OCI-LY7 (cell line): ENCODE measurements at regions not wholly inside any gene's neighbourhood (a gene's known extent, or its start where the extent isn't known, plus 50 kb on each side); places are given as distances from the start of the nearest gene placed in this dataset.

Experiments
- BruUV-seq: library from RNA; stranded (reverse); fragments of 400-500 nt; replicated peaks from 2 replicates; lab custom pipeline; 2021; lab: Mats Ljungman, UMichigan
- CTCF ChIA-PET: fragments of 300-600 bp; sonication (Branson Sonifier 250); formaldehyde crosslinking; loops from one replicate; lab custom pipeline; 2022; ENCODE audit warnings: antibody characterized with exemption; ENCODE audit not compliant: unreplicated experiment; lab: Charles Lee
- POLR2A ChIA-PET: fragments of 300-600 bp; sonication (Branson Sonifier 250); formaldehyde crosslinking; loops from one replicate; lab custom pipeline; 2022; ENCODE audit warnings: antibody characterized with exemption; lab: Charles Lee
- DNase-seq: peaks from one replicate; pipeline ENCODE4 v3.0.0-alpha.2; 2015; ENCODE audit warnings: low spot score
- H2AFZ ChIP-seq: fragments of 200-600 bp; sonication (generic), shearing (Covaris generic); 2 replicates; pipeline ENCODE4 v1.6.1; 2014; ENCODE audit warnings: mild to moderate bottlenecking, antibody characterized with exemption, low read length, moderate library complexity
- H3K27ac ChIP-seq: fragments of 200-600 bp; sonication (generic); 2 replicates; pipeline ENCODE4 v1.5.1; 2014; ENCODE audit warnings: mixed run types, low read depth, mild to moderate bottlenecking, moderate library complexity, low read length, inconsistent platforms; ENCODE audit not compliant: poor library complexity, severe bottlenecking
- H3K36me3 ChIP-seq: fragments of 200-600 bp; sonication (generic); 2 replicates; pipeline ENCODE4 v1.6.1; 2014; ENCODE audit warnings: mild to moderate bottlenecking, antibody characterized with exemption, low read length, moderate library complexity, mixed read lengths; ENCODE audit not compliant: insufficient read depth
- H3K4me1 ChIP-seq: fragments of 200-600 bp; sonication (generic); 2 replicates; pipeline ENCODE4 v1.5.1; 2014; ENCODE audit warnings: mild to moderate bottlenecking, low read length; ENCODE audit not compliant: insufficient read depth, poor library complexity, severe bottlenecking
- H3K4me2 ChIP-seq: fragments of 200-600 bp; sonication (generic); 2 replicates; pipeline ENCODE4 v1.6.1; 2014; ENCODE audit warnings: mild to moderate bottlenecking, low read length
- H3K4me3 ChIP-seq: fragments of 200-600 bp; sonication (generic); 2 replicates; pipeline ENCODE4 v1.5.1; 2014; ENCODE audit warnings: mild to moderate bottlenecking, low read depth, low read length; ENCODE audit not compliant: poor library complexity, severe bottlenecking
- H3K79me2 ChIP-seq: fragments of 200-600 bp; sonication (generic); 2 replicates; pipeline ENCODE4 v1.6.1; 2016; ENCODE audit warnings: low read depth, mild to moderate bottlenecking, low read length, moderate library complexity, mixed read lengths; ENCODE audit not compliant: insufficient read depth
- H3K9me2 ChIP-seq: fragments of 200-600 bp; sonication (generic); 2 replicates; pipeline ENCODE4 v1.6.1; 2016; ENCODE audit warnings: mild to moderate bottlenecking, low read length, mixed read lengths; ENCODE audit not compliant: insufficient read depth
- H3K9me3 ChIP-seq: fragments of 200-600 bp; sonication (generic); 2 replicates; pipeline ENCODE4 v1.6.1; 2014; ENCODE audit warnings: mild to moderate bottlenecking, mixed run types, low read length, mixed read lengths
- H4K20me1 ChIP-seq: fragments of 200-600 bp; sonication (generic); 2 replicates; pipeline ENCODE4 v1.6.1; 2014; ENCODE audit warnings: mild to moderate bottlenecking, antibody characterized with exemption, low read length, moderate library complexity, mixed read lengths; ENCODE audit not compliant: insufficient read depth
- CTCF ChIP-seq: fragments of 200-600 bp; sonication (generic); conservative IDR thresholded peaks from 2 replicates; pipeline ENCODE4 v1.5.1; 2014; ENCODE audit warnings: mild to moderate bottlenecking, antibody characterized with exemption, low read length, moderate library complexity, mixed read lengths
- EZH2phosphoT487 ChIP-seq: fragments of 200-600 bp; sonication (generic); IDR thresholded peaks from 2 replicates; pipeline ENCODE4 v1.6.1; 2018; ENCODE audit warnings: low read depth, borderline replicate concordance, mild to moderate bottlenecking, mixed run types, antibody characterized with exemption, low read length, moderate library complexity, mixed read lengths
- intact Hi-C: fragments of 100-400 bp; cut with micrococcal nuclease; formaldehyde crosslinking; loops from one replicate; pipeline ENCODE4 v1.10.0; 2022; ENCODE audit not compliant: unreplicated experiment

GRCh38 chr18:10351858-10352257 lies 102.6 kb upstream of the APCDD1 start:
- no peaks in the 10 kb centered on the region for H3K4me1 ChIP-seq
- no peak overlapping the region for H3K4me3 ChIP-seq
- no peak overlapping the region for H2AFZ ChIP-seq
- POLR2A ChIA-PET, result interaction anchor here (0.7 kb wide), 1 partner anchor 28 kb away, joined by 3 read pairs; no protein-coding TSS in a partner anchor
- H3K9me2 ChIP-seq, result no peaks in the 10 kb centered on the region
- H4K20me1 ChIP-seq, result no peaks in the 10 kb centered on the region
- intact Hi-C loops, result no loop called here
- no peak for DNase-seq
- no peaks in the 10 kb centered on the region for H3K79me2 ChIP-seq
- H3K9me3 ChIP-seq, result no peaks in the 10 kb centered on the region
- no TSS peak for BruUV-seq
- no peak overlapping the region for H3K4me2 ChIP-seq
- CTCF ChIA-PET, result no interaction called here
- no peak overlapping the region for H3K27ac ChIP-seq
- TF ChIP-seq EZH2phosphoT487, result no peak
- TF ChIP-seq CTCF, result no peak
- no peaks in the 10 kb centered on the region for H3K36me3 ChIP-seq

GRCh38 chr18:10352671-10353070 lies 101.8 kb upstream of the APCDD1 start:
- intact Hi-C loops, result no loop called here
- no peak overlapping the region for H3K4me2 ChIP-seq
- H2AFZ ChIP-seq, result no peak overlapping the region
- no peaks in the 10 kb centered on the region for H3K9me3 ChIP-seq
- BruUV-seq, result no TSS peak
- no peaks in the 10 kb centered on the region for H4K20me1 ChIP-seq
- no peaks in the 10 kb centered on the region for H3K9me2 ChIP-seq
- no peaks in the 10 kb centered on the region for H3K79me2 ChIP-seq
- ChIA-PET POLR2A (interaction anchor here (0.9 kb wide), 1 partner anchor 14 kb away, joined by 3 read pairs; no protein-coding TSS in a partner anchor), CTCF (no interaction called here)
- no peak for TF ChIP-seq CTCF
- TF ChIP-seq EZH2phosphoT487, result no peak
- no peak for DNase-seq
- H3K4me1 ChIP-seq, result no peaks in the 10 kb centered on the region
- no peaks in the 10 kb centered on the region for H3K36me3 ChIP-seq
- no peak overlapping the region for H3K27ac ChIP-seq
- H3K4me3 ChIP-seq, result no peak overlapping the region

GRCh38 chr18:10353791-10354190 lies 100.6 kb upstream of the APCDD1 start:
- intact Hi-C loops, result no loop called here

More at GRCh38 chr18:10353791-10354190, 100.6 kb upstream of the APCDD1 start:
- ChIA-PET CTCF (no interaction called here), POLR2A (no interaction called here)
- H3K4me2 ChIP-seq, result no peak overlapping the region
- no peaks in the 10 kb centered on the region for H3K4me1 ChIP-seq
- no peak overlapping the region for H2AFZ ChIP-seq
- no peaks in the 10 kb centered on the region for H3K36me3 ChIP-seq
- no peaks in the 10 kb centered on the region for H3K9me3 ChIP-seq
- DNase-seq, result no peak
- no peak for TF ChIP-seq CTCF
- TF ChIP-seq EZH2phosphoT487, result no peak
- H3K4me3 ChIP-seq, result no peak overlapping the region
- no peaks in the 10 kb centered on the region for H4K20me1 ChIP-seq
- no TSS peak for BruUV-seq
- no peaks in the 10 kb centered on the region for H3K79me2 ChIP-seq
- H3K9me2 ChIP-seq, result no peaks in the 10 kb centered on the region
- no peak overlapping the region for H3K27ac ChIP-seq
